ENCODE measurements at regions not wholly inside any gene's neighbourhood (a gene's known extent, or its start where the extent isn't known, plus 50 kb on each side); places are given as distances from the start of the nearest gene placed in this dataset.

- no CpG with 5 or more reads among the region's 1 CpG for WGBS (ENCODE audit: insufficient coverage, insufficient read length)
- Histone ChIP-seq H3K4me3 (ENCODE audit: low read length) (no peak overlapping the region), H3K9me3 (ENCODE audit: control insufficient read depth, insufficient read depth, low read length) (no peaks in the 10 kb centered on the region), H3K36me3 (ENCODE audit: control insufficient read depth, insufficient read depth, low read length) (no peaks in the 10 kb centered on the region), H3K27ac (ENCODE audit: low read length) (no peak overlapping the region), H3K27me3 (ENCODE audit: control insufficient read depth, insufficient read depth, low read length) (no peaks in the 10 kb centered on the region), H3K4me1 (ENCODE audit: control insufficient read depth, insufficient read depth, low read length) (peaks cover 2% of the 10 kb centered on the region; the same call in 1 of the 2 replicates)
- no peak for DNase-seq (ENCODE audit: low read depth, low spot score)
Observed at GRCh38 chr12:58487255-58487654, 433.0 kb downstream of the LRIG3 start.

GRCh38 chr12:58487678-58488161, 432.6 kb downstream of the LRIG3 start:
- Histone ChIP-seq H3K4me1 (ENCODE audit: control insufficient read depth, insufficient read depth, low read length) (peaks cover 2% of the 10 kb centered on the region; the same call in 1 of the 2 replicates), H3K4me3 (ENCODE audit: low read length) (no peak overlapping the region), H3K36me3 (ENCODE audit: control insufficient read depth, insufficient read depth, low read length) (no peaks in the 10 kb centered on the region), H3K27me3 (ENCODE audit: control insufficient read depth, insufficient read depth, low read length) (no peaks in the 10 kb centered on the region), H3K9me3 (ENCODE audit: control insufficient read depth, insufficient read depth, low read length) (no peaks in the 10 kb centered on the region), H3K27ac (ENCODE audit: low read length) (no peak overlapping the region)
- no peak for DNase-seq (ENCODE audit: low read depth, low spot score)
- WGBS (ENCODE audit: insufficient coverage, insufficient read length), result no CpG with 5 or more reads among the region's 1 CpG

GRCh38 chr12:58489394-58489793, 430.9 kb downstream of the LRIG3 start:
- no peak for DNase-seq (ENCODE audit: low read depth, low spot score)
- peaks cover 2% of the 10 kb centered on the region; the same call in 1 of the 2 replicates for H3K4me1 ChIP-seq (ENCODE audit: control insufficient read depth, insufficient read depth, low read length)
- no peak overlapping the region for H3K27ac ChIP-seq (ENCODE audit: low read length)
- WGBS (ENCODE audit: insufficient coverage, insufficient read length), result no CpG with 5 or more reads among the region's 1 CpG
- H3K9me3 ChIP-seq (ENCODE audit: control insufficient read depth, insufficient read depth, low read length), result no peaks in the 10 kb centered on the region
- no peaks in the 10 kb centered on the region for H3K36me3 ChIP-seq (ENCODE audit: control insufficient read depth, insufficient read depth, low read length)
- no peak overlapping the region for H3K4me3 ChIP-seq (ENCODE audit: low read length)
- no peaks in the 10 kb centered on the region for H3K27me3 ChIP-seq (ENCODE audit: control insufficient read depth, insufficient read depth, low read length)

DNA sequence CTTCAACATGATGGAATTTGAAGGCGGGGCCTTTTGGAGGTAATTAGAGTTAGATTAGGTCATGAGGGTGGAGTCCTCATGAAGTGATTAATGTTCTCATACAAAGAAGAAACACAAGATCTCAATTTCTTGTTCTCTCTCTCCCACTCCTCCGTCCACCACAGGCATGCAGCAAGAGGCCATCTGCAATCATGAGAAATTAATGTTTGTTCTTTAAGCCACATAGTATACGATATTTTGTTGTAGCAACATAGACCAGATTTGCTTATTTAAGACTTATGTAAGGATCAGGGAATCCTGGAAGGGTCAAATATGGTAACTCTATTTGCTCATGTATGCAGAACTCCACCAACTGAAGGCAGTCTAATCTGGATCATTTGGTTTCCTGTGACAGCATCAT, 429.0 kb downstream of the LRIG3 start:
- no peak for DNase-seq (ENCODE audit: low read depth, low spot score)
- no CpG with 5 or more reads among the region's 3 CpGs for WGBS (ENCODE audit: insufficient coverage, insufficient read length)
- Histone ChIP-seq H3K27me3 (ENCODE audit: control insufficient read depth, insufficient read depth, low read length) (no peaks in the 10 kb centered on the region), H3K4me1 (ENCODE audit: control insufficient read depth, insufficient read depth, low read length) (peaks cover 2% of the 10 kb centered on the region; the same call in 1 of the 2 replicates), H3K36me3 (ENCODE audit: control insufficient read depth, insufficient read depth, low read length) (no peaks in the 10 kb centered on the region), H3K4me3 (ENCODE audit: low read length) (no peak overlapping the region), H3K9me3 (ENCODE audit: control insufficient read depth, insufficient read depth, low read length) (no peaks in the 10 kb centered on the region), H3K27ac (ENCODE audit: low read length) (no peak overlapping the region)

DNA sequence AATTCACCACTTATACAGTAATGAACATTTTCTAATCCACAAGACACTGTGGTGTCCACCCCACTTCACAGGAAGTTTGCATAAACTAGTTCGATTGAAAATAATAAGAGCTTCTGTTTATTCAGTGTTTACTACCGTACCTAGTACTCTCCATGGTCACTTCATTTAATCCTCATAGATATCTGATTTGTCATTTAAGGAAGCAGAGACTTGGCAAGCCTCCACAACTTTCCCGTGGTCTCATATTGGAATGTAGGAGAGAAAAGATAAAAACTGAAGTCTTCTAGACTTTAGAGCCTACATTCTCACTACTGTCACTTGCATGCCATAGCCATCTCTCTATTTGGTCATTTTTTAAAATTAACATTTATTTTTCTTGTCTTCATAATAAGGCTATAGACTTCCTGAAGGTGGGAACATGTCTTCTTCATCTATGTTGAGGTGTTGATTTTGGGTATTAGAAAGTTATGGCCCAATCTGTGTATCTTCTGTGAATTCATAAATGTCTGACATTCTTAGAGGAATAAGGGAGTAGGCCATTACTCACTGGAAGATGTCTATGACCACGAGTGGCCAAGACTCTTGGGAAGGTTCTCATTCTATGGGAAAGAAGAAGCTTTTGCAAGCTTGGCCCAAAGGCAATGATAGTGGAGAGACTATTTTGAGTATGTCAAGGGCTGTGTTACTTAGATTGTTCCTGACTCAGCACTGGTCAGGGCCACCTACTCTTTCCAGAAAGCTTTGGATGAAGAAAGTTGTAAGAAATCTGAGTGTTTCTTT, 423.7 kb downstream of the LRIG3 start:
- Histone ChIP-seq H3K36me3 (ENCODE audit: control insufficient read depth, insufficient read depth, low read length) (no peaks in the 10 kb centered on the region), H3K27ac (ENCODE audit: low read length) (no peak overlapping the region), H3K4me1 (ENCODE audit: control insufficient read depth, insufficient read depth, low read length) (no peaks in the 10 kb centered on the region), H3K27me3 (ENCODE audit: control insufficient read depth, insufficient read depth, low read length) (no peaks in the 10 kb centered on the region; the same call in 1 of the 2 replicates), H3K4me3 (ENCODE audit: low read length) (no peak overlapping the region), H3K9me3 (ENCODE audit: control insufficient read depth, insufficient read depth, low read length) (no peaks in the 10 kb centered on the region)
- DNase-seq (ENCODE audit: low read depth, low spot score), result no peak
- WGBS (ENCODE audit: insufficient coverage, insufficient read length), result no CpG with 5 or more reads among the region's 4 CpGs

GRCh38 chr12:58500399-58500798, 419.9 kb downstream of the LRIG3 start:
- Histone ChIP-seq H3K27ac (ENCODE audit: low read length) (no peak overlapping the region), H3K9me3 (ENCODE audit: control insufficient read depth, insufficient read depth, low read length) (no peaks in the 10 kb centered on the region), H3K4me3 (ENCODE audit: low read length) (no peak overlapping the region), H3K4me1 (ENCODE audit: control insufficient read depth, insufficient read depth, low read length) (no peaks in the 10 kb centered on the region), H3K36me3 (ENCODE audit: control insufficient read depth, insufficient read depth, low read length) (no peaks in the 10 kb centered on the region), H3K27me3 (ENCODE audit: control insufficient read depth, insufficient read depth, low read length) (no peaks in the 10 kb centered on the region; the same call in 1 of the 2 replicates)
- no CpG with 5 or more reads among the region's 2 CpGs for WGBS (ENCODE audit: insufficient coverage, insufficient read length)
- DNase-seq (ENCODE audit: low read depth, low spot score), result no peak

- Histone ChIP-seq H3K36me3 (ENCODE audit: control insufficient read depth, insufficient read depth, low read length) (no peaks in the 10 kb centered on the region), H3K4me1 (ENCODE audit: control insufficient read depth, insufficient read depth, low read length) (no peaks in the 10 kb centered on the region), H3K27ac (ENCODE audit: low read length) (no peak overlapping the region), H3K9me3 (ENCODE audit: control insufficient read depth, insufficient read depth, low read length) (no peaks in the 10 kb centered on the region), H3K4me3 (ENCODE audit: low read length) (no peak overlapping the region), H3K27me3 (ENCODE audit: control insufficient read depth, insufficient read depth, low read length) (no peaks in the 10 kb centered on the region; the same call in 1 of the 2 replicates)
- DNase-seq (ENCODE audit: low read depth, low spot score), result no peak
- WGBS (ENCODE audit: insufficient coverage, insufficient read length), result no CpG with 5 or more reads among the region's 1 CpG
Observed at GRCh38 chr12:58502226-58502625, 418.1 kb downstream of the LRIG3 start.

DNA sequence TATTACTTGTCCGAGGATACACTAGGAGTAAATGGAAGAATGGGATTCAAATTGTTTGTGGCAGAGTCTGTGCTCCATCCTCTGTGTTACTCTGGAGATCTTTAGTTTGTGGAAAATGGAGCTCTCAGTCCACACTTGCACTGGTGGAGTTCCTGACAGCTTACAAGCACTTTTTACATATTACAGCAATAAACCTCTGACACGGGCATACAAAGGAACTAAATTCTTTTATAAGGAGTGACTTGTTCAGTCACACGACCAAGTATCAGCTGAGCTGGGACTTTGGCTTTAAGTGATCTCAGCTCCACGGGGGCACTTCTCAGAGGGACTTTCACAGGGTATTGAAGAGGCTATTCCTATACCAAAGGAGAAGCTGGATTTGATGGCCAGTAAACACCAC, 417.5 kb downstream of the LRIG3 start:
- Histone ChIP-seq H3K4me3 (ENCODE audit: low read length) (no peak overlapping the region), H3K36me3 (ENCODE audit: control insufficient read depth, insufficient read depth, low read length) (no peaks in the 10 kb centered on the region), H3K27ac (ENCODE audit: low read length) (no peak overlapping the region), H3K9me3 (ENCODE audit: control insufficient read depth, insufficient read depth, low read length) (no peaks in the 10 kb centered on the region), H3K4me1 (ENCODE audit: control insufficient read depth, insufficient read depth, low read length) (no peaks in the 10 kb centered on the region), H3K27me3 (ENCODE audit: control insufficient read depth, insufficient read depth, low read length) (no peaks in the 10 kb centered on the region; the same call in 1 of the 2 replicates)
- WGBS (ENCODE audit: insufficient coverage, insufficient read length), result no CpG with 5 or more reads among the region's 4 CpGs
- no peak for DNase-seq (ENCODE audit: low read depth, low spot score)

GRCh38 chr12:58503731-58504130, 416.6 kb downstream of the LRIG3 start:
- H3K9me3 ChIP-seq (ENCODE audit: control insufficient read depth, insufficient read depth, low read length), result no peaks in the 10 kb centered on the region
- no peak overlapping the region for H3K27ac ChIP-seq (ENCODE audit: low read length)
- H3K36me3 ChIP-seq (ENCODE audit: control insufficient read depth, insufficient read depth, low read length), result no peaks in the 10 kb centered on the region
- H3K27me3 ChIP-seq (ENCODE audit: control insufficient read depth, insufficient read depth, low read length), result no peaks in the 10 kb centered on the region; the same call in 1 of the 2 replicates
- no peak for DNase-seq (ENCODE audit: low read depth, low spot score)
- no peaks in the 10 kb centered on the region for H3K4me1 ChIP-seq (ENCODE audit: control insufficient read depth, insufficient read depth, low read length)
- no peak overlapping the region for H3K4me3 ChIP-seq (ENCODE audit: low read length)
- no CpG with 5 or more reads among the region's 2 CpGs for WGBS (ENCODE audit: insufficient coverage, insufficient read length)

- H3K27ac ChIP-seq (ENCODE audit: low read length), result no peak overlapping the region
- H3K27me3 ChIP-seq (ENCODE audit: control insufficient read depth, insufficient read depth, low read length), result no peaks in the 10 kb centered on the region; the same call in 1 of the 2 replicates
- WGBS (ENCODE audit: insufficient coverage, insufficient read length), result no CpG with 5 or more reads among the region's 5 CpGs
Observed at GRCh38 chr12:58504143-58504938, 416.0 kb downstream of the LRIG3 start.

More at GRCh38 chr12:58504143-58504938, 416.0 kb downstream of the LRIG3 start:
- Histone ChIP-seq H3K9me3 (ENCODE audit: control insufficient read depth, insufficient read depth, low read length) (no peaks in the 10 kb centered on the region), H3K4me1 (ENCODE audit: control insufficient read depth, insufficient read depth, low read length) (no peaks in the 10 kb centered on the region), H3K4me3 (ENCODE audit: low read length) (no peak overlapping the region), H3K36me3 (ENCODE audit: control insufficient read depth, insufficient read depth, low read length) (no peaks in the 10 kb centered on the region)
- DNase-seq (ENCODE audit: low read depth, low spot score), result no peak
